ENCODE measurements at regions not wholly inside any gene's neighbourhood (a gene's known extent, or its start where the extent isn't known, plus 50 kb on each side); places are given as distances from the start of the nearest gene placed in this dataset.

DNA sequence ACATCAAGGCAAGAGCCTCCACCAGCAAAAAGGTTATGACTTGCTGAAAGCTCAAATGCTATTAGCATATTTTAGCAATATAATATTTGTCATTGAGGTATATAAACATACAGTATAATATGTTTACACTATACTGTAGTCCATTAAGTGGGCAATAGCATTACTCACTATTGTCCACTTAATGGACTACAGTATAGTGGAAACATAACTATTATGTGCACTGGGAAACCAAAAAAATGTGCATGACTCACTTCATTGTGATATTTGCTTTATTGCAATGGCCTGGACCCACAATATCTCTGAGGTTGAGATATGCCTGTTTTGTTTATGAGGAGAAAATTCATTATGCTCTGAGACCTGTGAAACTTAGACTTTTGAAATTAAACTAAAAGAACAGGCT, 300.0 kb downstream of the BARHL2 start:
- Histone ChIP-seq H3K9me3 (ENCODE audit: control insufficient read depth, low read depth, low read length) (no peaks in the 10 kb centered on the region), H4K5ac (ENCODE audit: insufficient read length, low read depth, low read length) (no peak overlapping the region), H3K14ac (ENCODE audit: insufficient read depth, low read length) (no peak overlapping the region), H3K9ac (ENCODE audit: extremely low read depth, insufficient read length, low read length) (no peak overlapping the region), H2BK12ac (ENCODE audit: insufficient read length, low read depth, low read length) (no peak overlapping the region), H4K8ac (replicated peaks; ENCODE audit: insufficient read length, low read depth, low read length) (no peak overlapping the region), H3K4me2 (ENCODE audit: insufficient read depth, insufficient read length, low read length) (no peak overlapping the region), H2BK120ac (ENCODE audit: low read depth, low read length, poor library complexity, severe bottlenecking) (no peak overlapping the region), H3K27me3 (ENCODE audit: insufficient read depth, low read length) (no peaks in the 10 kb centered on the region), H2BK15ac (ENCODE audit: low read depth, low read length) (no peak overlapping the region), H4K20me1 (ENCODE audit: control insufficient read depth, insufficient read depth, insufficient read length) (no peaks in the 10 kb centered on the region), H3K23ac (ENCODE audit: insufficient read length, low read depth, low read length) (no peak overlapping the region), H2AFZ (ENCODE audit: low read length) (no peak overlapping the region), H3K18ac (ENCODE audit: insufficient read length, low read depth, low read length) (no peak overlapping the region), H3K79me1 (ENCODE audit: insufficient read depth, low read depth, low read length, poor library complexity, severe bottlenecking) (no peaks in the 10 kb centered on the region), H3T11ph (ENCODE audit: low read length) (no peak overlapping the region), H3K4ac (ENCODE audit: low read depth, low read length) (no peak overlapping the region), H2AK5ac (ENCODE audit: insufficient read length, low read length) (no peak overlapping the region), H3K4me1 (ENCODE audit: insufficient read depth, low read length) (no peaks in the 10 kb centered on the region), H3K56ac (ENCODE audit: insufficient read length, low read depth, low read length) (no peak overlapping the region), H3K79me2 (ENCODE audit: insufficient read depth, low read length) (no peaks in the 10 kb centered on the region), H2BK5ac (ENCODE audit: insufficient read length, low read length) (no peak overlapping the region), H3K23me2 (ENCODE audit: insufficient read length, low read depth, low read length, poor library complexity, severe bottlenecking) (no peaks in the 10 kb centered on the region), H3K27ac (ENCODE audit: insufficient read length, low read depth, low read length) (no peak overlapping the region), H2BK20ac (ENCODE audit: low read depth, low read length, poor library complexity, severe bottlenecking) (no peak overlapping the region), H4K91ac (ENCODE audit: insufficient read length, low read depth, low read length) (no peak overlapping the region)
- no peaks in the 10 kb centered on the region for H3K4me1 Mint-ChIP-seq
- no peak overlapping the region for H3K4me3 Mint-ChIP-seq
- peaks cover 0 to 6% (median 0%) of the 10 kb centered on the region in 3 experiments; a peak in 1 of 7 replicates for H3K36me3 Mint-ChIP-seq (ENCODE audit: insufficient read depth in 1 of 3, low read depth in 3 of 3)
- H3K27me3 Mint-ChIP-seq (ENCODE audit: low read depth): no peaks in the 10 kb centered on the region; the same call in 1 of the 2 replicates
- no peak for TF ChIP-seq CTCF (conservative IDR thresholded peaks at IDR 0.05)
- no peak overlapping the region for H3K27ac Mint-ChIP-seq
- H3K9me3 Mint-ChIP-seq: peaks cover 0 to 6% of the 10 kb centered on the region in 2 experiments; a peak in 1 of 5 replicates
- DNase-seq: no peak
